ENCODE measurements at regions not wholly inside any gene's neighbourhood (a gene's known extent, or its start where the extent isn't known, plus 50 kb on each side); places are given as distances from the start of the nearest gene placed in this dataset.
A peak's percentile ranks its signal among the peaks of the same experiment; 100 is the strongest.
"Not testable (repeated sequence)": the region's sequence is repeated elsewhere in the genome, so short reads cannot be mapped to it uniquely, and the experiment has no call there.

DNA sequence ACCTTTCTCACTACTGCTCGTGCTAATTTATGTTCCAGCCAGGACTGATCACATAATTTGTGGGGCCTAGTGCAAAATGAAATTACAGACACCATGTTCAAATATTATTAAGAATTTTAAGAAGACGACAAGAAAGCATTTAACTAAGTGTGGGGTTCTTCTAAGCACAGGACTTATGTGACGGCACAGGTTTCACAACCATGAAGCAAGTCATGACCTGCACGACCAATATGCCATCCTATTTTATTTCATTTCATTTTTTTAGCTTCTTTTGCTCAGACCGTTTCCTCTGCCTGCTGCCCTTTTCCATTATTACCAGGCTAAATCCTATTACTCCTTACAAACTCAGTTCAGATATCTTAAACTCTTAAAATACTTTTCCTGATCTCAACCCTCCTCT, 462.5 kb downstream of the AASDHPPT start:
- Histone ChIP-seq H3K4me2 (ENCODE audit: low read depth, low read length, poor library complexity, severe bottlenecking) (no peak overlapping the region), H3K9me3 (ENCODE audit: low read length) (no peaks in the 10 kb centered on the region), H3K27me3 (ENCODE audit: low read length) (peaks cover under 1% of the 10 kb centered on the region; the same call in 1 of the 2 replicates), H3K27ac (ENCODE audit: low read length) (no peak overlapping the region), H3K4me3 (ENCODE audit: low read length) (no peak overlapping the region), H3K79me2 (ENCODE audit: low read length) (no peaks in the 10 kb centered on the region), H3K9me2 (replicated peaks; ENCODE audit: insufficient read depth, low read length) (no peaks in the 10 kb centered on the region), H3K4me1 (ENCODE audit: low read length) (no peaks in the 10 kb centered on the region), H3K9ac (ENCODE audit: low read length) (no peak overlapping the region), H4K20me1 (ENCODE audit: insufficient read depth, low read depth, low read length) (no peaks in the 10 kb centered on the region), H2AFZ (ENCODE audit: low read length) (no peak overlapping the region), H3K36me3 (ENCODE audit: insufficient read depth, low read length) (no peaks in the 10 kb centered on the region)
- DNase-seq, result no peak

DNA sequence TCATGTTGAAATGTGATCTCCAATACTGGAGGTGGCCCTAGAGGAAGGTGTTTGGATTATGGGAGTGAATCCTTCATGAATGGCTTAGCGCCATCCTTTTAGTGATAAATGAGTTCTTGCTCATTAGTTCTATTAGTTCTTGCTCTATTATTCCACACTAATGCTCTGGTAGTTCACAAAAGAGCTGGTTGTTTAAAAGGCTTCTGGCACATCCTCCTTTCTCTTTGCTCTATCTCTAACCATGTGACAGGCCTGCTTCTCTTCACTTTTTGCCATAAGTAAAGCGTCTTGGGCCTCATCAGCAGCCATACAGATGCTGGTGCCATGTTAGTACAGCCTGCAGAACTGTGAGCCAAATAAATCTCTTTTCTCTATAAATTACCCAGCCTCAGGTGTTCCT, 469.9 kb downstream of the GUCY1A2 start:
- H3K27ac ChIP-seq (ENCODE audit: low read length), result no peak overlapping the region
- no peaks in the 10 kb centered on the region for H3K79me2 ChIP-seq (ENCODE audit: low read length)
- H3K4me1 ChIP-seq (ENCODE audit: low read length), result no peaks in the 10 kb centered on the region
- no peaks in the 10 kb centered on the region for H3K9me2 ChIP-seq (replicated peaks; ENCODE audit: insufficient read depth, low read length)
- no peak overlapping the region for H2AFZ ChIP-seq (ENCODE audit: low read length)
- no peaks in the 10 kb centered on the region for H3K27me3 ChIP-seq (ENCODE audit: low read length)
- H4K20me1 ChIP-seq (ENCODE audit: insufficient read depth, low read depth, low read length), result no peaks in the 10 kb centered on the region
- H3K4me3 ChIP-seq (ENCODE audit: low read length), result no peak overlapping the region
- H3K9me3 ChIP-seq (ENCODE audit: low read length), result no peaks in the 10 kb centered on the region
- no peaks in the 10 kb centered on the region for H3K36me3 ChIP-seq (ENCODE audit: insufficient read depth, low read length)
- no peak for DNase-seq
- H3K9ac ChIP-seq (ENCODE audit: low read length), result no peak overlapping the region
- H3K4me2 ChIP-seq (ENCODE audit: low read depth, low read length, poor library complexity, severe bottlenecking), result no peak overlapping the region

DNA sequence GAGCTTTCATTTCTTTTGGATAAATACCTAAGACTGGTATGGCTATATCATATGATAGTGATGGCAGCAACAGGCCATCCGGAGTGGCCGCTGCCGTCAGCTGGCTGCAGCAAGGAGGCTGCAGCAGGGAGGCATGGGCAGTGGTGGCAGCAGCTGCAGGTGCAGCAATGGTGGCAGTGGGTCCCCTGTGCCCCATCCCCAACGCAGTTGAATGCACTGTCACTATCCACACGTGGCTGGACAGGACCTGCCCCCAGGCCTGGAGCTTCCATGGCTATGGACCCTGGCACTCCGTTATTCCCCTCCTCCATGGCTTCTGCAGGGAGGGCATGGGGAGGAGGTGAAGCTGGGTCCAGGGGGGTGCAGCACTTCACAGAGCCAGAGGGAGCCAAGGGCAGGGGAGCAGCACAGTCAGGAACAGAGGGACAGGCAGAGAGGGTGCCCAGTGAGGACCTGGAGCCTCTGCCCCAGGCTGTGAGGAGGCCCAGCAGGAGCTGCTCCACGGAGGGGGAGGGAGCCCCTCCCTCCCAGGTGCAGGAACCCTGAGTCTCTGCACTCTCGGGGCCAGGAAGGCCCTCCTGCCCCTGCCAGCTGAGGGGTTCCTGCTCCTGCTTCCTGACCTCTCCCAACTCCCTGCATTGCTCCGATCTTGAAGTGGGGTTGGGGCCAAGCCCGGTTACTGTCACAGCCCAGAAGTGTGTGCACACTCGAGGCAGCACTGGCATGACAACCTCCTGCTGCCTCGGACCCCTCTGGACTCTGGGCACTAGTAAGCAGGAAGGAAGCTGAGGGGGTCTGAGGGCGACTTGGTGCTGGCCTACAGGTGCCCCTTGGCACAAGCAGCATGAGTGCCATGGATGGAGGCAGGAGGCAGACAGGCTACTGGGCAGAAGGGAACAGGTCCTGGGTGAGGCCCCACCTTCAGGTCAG, 466.3 kb downstream of the GUCY1A2 start:
- H2AFZ ChIP-seq (ENCODE audit: low read length), result no peak overlapping the region
- H3K4me3 ChIP-seq (ENCODE audit: low read length), result no peak overlapping the region
- H3K79me2 ChIP-seq (ENCODE audit: low read length), result no peaks in the 10 kb centered on the region
- H3K9me2 ChIP-seq (replicated peaks; ENCODE audit: insufficient read depth, low read length), result no peaks in the 10 kb centered on the region
- no peak overlapping the region for H3K9ac ChIP-seq (ENCODE audit: low read length)
- no peaks in the 10 kb centered on the region for H3K27me3 ChIP-seq (ENCODE audit: low read length)
- H4K20me1 ChIP-seq (ENCODE audit: insufficient read depth, low read depth, low read length), result no peaks in the 10 kb centered on the region
- H3K9me3 ChIP-seq (ENCODE audit: low read length), result peaks cover 15% of the 10 kb centered on the region
- no peaks in the 10 kb centered on the region for H3K36me3 ChIP-seq (ENCODE audit: insufficient read depth, low read length)
- H3K4me1 ChIP-seq (ENCODE audit: low read length), result no peaks in the 10 kb centered on the region
- no peak overlapping the region for H3K4me2 ChIP-seq (ENCODE audit: low read depth, low read length, poor library complexity, severe bottlenecking)
- DNase-seq, result no peak
- H3K27ac ChIP-seq (ENCODE audit: low read length), result no peak overlapping the region

DNA sequence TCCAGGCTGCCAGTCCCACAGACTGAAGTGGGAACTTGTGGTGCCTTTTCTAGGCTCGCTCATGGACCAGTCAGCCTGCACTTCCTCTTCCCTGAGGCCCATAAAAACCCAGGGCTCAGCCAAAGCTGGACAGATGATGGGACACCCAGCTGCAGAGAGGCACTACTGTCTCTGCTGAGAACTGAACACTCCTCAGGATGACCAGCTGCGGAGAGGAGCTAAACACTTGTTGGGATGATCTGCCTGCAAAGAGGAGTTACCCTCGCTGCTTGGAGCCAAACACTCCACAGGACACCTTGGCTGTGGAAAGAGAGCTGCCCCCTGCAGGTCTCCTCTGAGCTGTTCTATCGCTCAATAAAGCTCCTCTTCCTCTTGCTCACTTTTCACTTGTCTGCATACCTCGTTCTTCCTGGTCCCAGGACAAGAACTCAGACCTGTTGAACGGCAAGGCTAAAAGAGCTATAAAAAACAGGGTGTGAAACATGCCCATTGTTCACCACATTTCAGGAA, 465.5 kb downstream of the GUCY1A2 start:
- Histone ChIP-seq H3K4me3 (ENCODE audit: low read length) (no peak overlapping the region), H4K20me1 (ENCODE audit: insufficient read depth, low read depth, low read length) (no peaks in the 10 kb centered on the region), H3K9me2 (replicated peaks; ENCODE audit: insufficient read depth, low read length) (no peaks in the 10 kb centered on the region), H3K27ac (ENCODE audit: low read length) (no peak overlapping the region), H3K9me3 (ENCODE audit: low read length) (peaks cover 15% of the 10 kb centered on the region), H3K36me3 (ENCODE audit: insufficient read depth, low read length) (no peaks in the 10 kb centered on the region), H3K79me2 (ENCODE audit: low read length) (no peaks in the 10 kb centered on the region), H3K27me3 (ENCODE audit: low read length) (no peaks in the 10 kb centered on the region), H3K4me2 (ENCODE audit: low read depth, low read length, poor library complexity, severe bottlenecking) (no peak overlapping the region), H3K4me1 (ENCODE audit: low read length) (no peaks in the 10 kb centered on the region), H3K9ac (ENCODE audit: low read length) (no peak overlapping the region), H2AFZ (ENCODE audit: low read length) (no peak overlapping the region)
- peak; percentile 48 for DNase-seq

DNA sequence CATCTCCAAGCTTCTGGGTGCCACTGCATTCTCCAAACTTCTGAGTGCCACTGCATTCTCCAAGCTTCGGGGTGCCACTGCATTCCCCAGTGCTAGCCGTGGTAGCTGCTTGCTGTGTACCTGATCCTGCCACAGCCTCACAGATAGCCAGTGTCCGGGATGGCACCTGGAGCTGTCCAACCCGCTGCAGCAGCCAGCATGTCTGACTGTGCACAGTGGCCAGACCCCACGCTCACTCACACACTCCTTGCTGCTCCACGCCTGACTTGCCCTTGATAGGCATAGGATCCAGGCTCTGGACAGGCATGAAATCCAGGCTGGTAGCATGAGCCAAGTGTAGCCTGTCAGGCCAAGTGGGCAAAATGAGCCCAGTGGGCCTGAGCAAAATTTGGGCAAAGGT, 465.0 kb downstream of the GUCY1A2 start:
- Histone ChIP-seq H3K9me2 (replicated peaks; ENCODE audit: insufficient read depth, low read length) (no peaks in the 10 kb centered on the region), H3K27me3 (ENCODE audit: low read length) (no peaks in the 10 kb centered on the region), H3K4me3 (ENCODE audit: low read length) (no peak overlapping the region), H3K4me1 (ENCODE audit: low read length) (no peaks in the 10 kb centered on the region), H3K4me2 (ENCODE audit: low read depth, low read length, poor library complexity, severe bottlenecking) (no peak overlapping the region), H3K79me2 (ENCODE audit: low read length) (no peaks in the 10 kb centered on the region), H3K36me3 (ENCODE audit: insufficient read depth, low read length) (no peaks in the 10 kb centered on the region), H2AFZ (ENCODE audit: low read length) (no peak overlapping the region), H3K9me3 (ENCODE audit: low read length) (peaks cover 15% of the 10 kb centered on the region), H3K9ac (ENCODE audit: low read length) (no peak overlapping the region), H4K20me1 (ENCODE audit: insufficient read depth, low read depth, low read length) (no peaks in the 10 kb centered on the region), H3K27ac (ENCODE audit: low read length) (no peak overlapping the region)
- no peak for DNase-seq

DNA sequence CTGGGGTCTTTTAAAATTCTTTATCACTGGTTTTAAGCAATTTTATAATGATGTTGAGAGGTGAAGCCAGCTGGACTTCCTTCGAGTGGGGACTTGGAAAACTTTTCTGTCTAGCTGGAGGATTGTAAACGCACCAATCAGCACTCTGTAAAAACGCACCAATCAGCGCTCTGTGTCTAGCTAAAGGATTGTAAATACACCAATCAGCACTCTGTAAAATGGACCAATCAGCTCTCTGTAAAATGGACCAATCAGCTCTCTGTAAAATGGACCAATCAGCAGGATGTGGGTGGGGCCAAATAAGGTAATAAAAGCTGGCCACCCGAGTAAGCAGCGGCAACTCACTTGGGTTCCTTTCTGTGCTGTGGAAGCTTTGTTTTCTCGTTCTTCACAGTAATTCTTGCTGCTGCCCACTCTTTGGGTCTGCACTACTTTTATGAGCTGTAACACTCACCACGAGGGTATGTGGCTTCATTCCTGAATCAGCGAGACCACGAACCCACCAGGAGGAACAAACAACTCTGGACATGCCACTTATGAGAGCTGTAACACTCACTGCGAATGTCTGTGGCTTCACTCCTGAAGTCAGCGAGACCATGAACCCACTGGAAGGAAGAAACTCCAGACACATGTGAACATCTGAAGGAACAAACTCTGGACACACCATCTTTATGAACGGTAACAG, 462.6 kb downstream of the GUCY1A2 start:
- not testable (repeated sequence) for H3K4me1 ChIP-seq (ENCODE audit: low read length); H3K4me3 ChIP-seq (ENCODE audit: low read length); H4K20me1 ChIP-seq (ENCODE audit: insufficient read depth, low read depth, low read length); H3K79me2 ChIP-seq (ENCODE audit: low read length); H3K4me2 ChIP-seq (ENCODE audit: low read depth, low read length, poor library complexity, severe bottlenecking); H3K27me3 ChIP-seq (ENCODE audit: low read length); H3K9ac ChIP-seq (ENCODE audit: low read length); H3K9me2 ChIP-seq (replicated peaks; ENCODE audit: insufficient read depth, low read length); DNase-seq; H3K27ac ChIP-seq (ENCODE audit: low read length); H3K36me3 ChIP-seq (ENCODE audit: insufficient read depth, low read length); H2AFZ ChIP-seq (ENCODE audit: low read length)
- peaks cover 15% of the 10 kb centered on the region for H3K9me3 ChIP-seq (ENCODE audit: low read length)

DNA sequence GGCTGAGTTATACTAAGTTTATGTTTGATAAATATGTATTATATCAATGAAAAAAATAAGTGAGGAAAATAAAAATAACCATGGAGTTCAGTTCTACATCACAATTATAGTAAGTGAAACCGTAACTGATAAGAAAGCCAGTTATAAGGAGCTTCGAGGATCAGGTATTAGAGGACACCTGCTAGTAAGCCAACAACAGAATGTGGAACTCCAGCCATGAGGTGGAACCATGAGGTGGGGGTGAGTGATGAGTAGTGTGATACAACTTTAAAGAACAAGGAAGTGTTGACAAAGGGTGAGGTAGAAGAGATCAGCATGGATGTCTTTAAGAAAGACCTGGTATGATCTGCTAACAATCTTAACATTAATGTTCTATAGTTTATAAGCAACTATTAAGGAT, 452.9 kb downstream of the GUCY1A2 start:
- Histone ChIP-seq H3K4me3 (ENCODE audit: low read length) (no peak overlapping the region), H3K4me1 (ENCODE audit: low read length) (no peaks in the 10 kb centered on the region), H3K4me2 (ENCODE audit: low read depth, low read length, poor library complexity, severe bottlenecking) (no peak overlapping the region), H3K79me2 (ENCODE audit: low read length) (no peaks in the 10 kb centered on the region), H3K36me3 (ENCODE audit: insufficient read depth, low read length) (no peaks in the 10 kb centered on the region), H3K9me3 (ENCODE audit: low read length) (no peaks in the 10 kb centered on the region), H4K20me1 (ENCODE audit: insufficient read depth, low read depth, low read length) (no peaks in the 10 kb centered on the region), H3K27ac (ENCODE audit: low read length) (no peak overlapping the region), H2AFZ (ENCODE audit: low read length) (no peak overlapping the region), H3K27me3 (ENCODE audit: low read length) (peaks cover 3% of the 10 kb centered on the region; the same call in 1 of the 2 replicates), H3K9ac (ENCODE audit: low read length) (no peak overlapping the region), H3K9me2 (replicated peaks; ENCODE audit: insufficient read depth, low read length) (peaks cover 7% of the 10 kb centered on the region; the same call in 1 of the 2 replicates)
- DNase-seq, result no peak

DNA sequence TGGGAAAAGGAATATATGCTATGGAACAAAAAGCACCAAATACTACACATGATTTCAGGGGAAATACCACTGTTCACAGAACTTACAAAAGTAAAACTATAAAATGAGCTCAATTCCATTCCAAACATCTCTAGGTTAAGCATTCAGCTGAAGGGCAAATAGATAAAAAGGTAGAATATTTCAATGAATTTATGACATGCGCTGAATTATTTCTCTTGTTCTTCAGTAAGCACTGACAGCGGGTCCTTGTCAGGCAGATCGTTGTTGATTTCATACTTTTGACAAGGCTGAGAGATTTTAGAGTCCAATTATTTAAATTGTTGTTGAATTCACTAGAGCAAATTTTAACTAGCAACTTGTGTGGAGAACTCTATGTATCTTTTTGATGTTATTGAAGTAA, 449.6 kb downstream of the GUCY1A2 start:
- Histone ChIP-seq H3K79me2 (ENCODE audit: low read length) (no peaks in the 10 kb centered on the region), H2AFZ (ENCODE audit: low read length) (no peak overlapping the region), H3K4me2 (ENCODE audit: low read depth, low read length, poor library complexity, severe bottlenecking) (no peak overlapping the region), H3K27me3 (ENCODE audit: low read length) (no peaks in the 10 kb centered on the region), H4K20me1 (ENCODE audit: insufficient read depth, low read depth, low read length) (no peaks in the 10 kb centered on the region), H3K9me2 (replicated peaks; ENCODE audit: insufficient read depth, low read length) (peaks cover 4% of the 10 kb centered on the region; the same call in 1 of the 2 replicates), H3K9ac (ENCODE audit: low read length) (no peak overlapping the region), H3K4me3 (ENCODE audit: low read length) (no peak overlapping the region), H3K9me3 (ENCODE audit: low read length) (no peaks in the 10 kb centered on the region), H3K36me3 (ENCODE audit: insufficient read depth, low read length) (no peaks in the 10 kb centered on the region), H3K27ac (ENCODE audit: low read length) (no peak overlapping the region), H3K4me1 (ENCODE audit: low read length) (no peaks in the 10 kb centered on the region)
- no peak for DNase-seq
